Caco-2 (cell line): ENCODE measurements at regions not wholly inside any gene's neighbourhood (a gene's known extent, or its start where the extent isn't known, plus 50 kb on each side); places are given as distances from the start of the nearest gene placed in this dataset.

Experiments used
- BruUV-seq: library from RNA; stranded (reverse); fragments of 400-500 nt; replicated peaks from 2 replicates; lab custom pipeline; 2021; lab: Mats Ljungman, UMichigan
- CTCF ChIA-PET: fragments of 300-600 bp; sonication (Branson Sonifier 250); formaldehyde crosslinking; loops from one replicate; lab custom pipeline; 2022; ENCODE audit warnings: antibody characterized with exemption; lab: Charles Lee
- POLR2A ChIA-PET: fragments of 300-600 bp; sonication (Branson Sonifier 250); formaldehyde crosslinking; loops from one replicate; lab custom pipeline; 2022; ENCODE audit warnings: antibody characterized with exemption; lab: Charles Lee
- DNase-seq, 2 experiments: peaks; one replicate each; pipeline versions ENCODE4 v3.0.0 to v3.0.0-alpha.2; 2020 to 2022
- H3K27me3 ChIP-seq: replicated peaks from 2 replicates; pipeline ENCODE4 v1.6.0; 2011; ENCODE audit warnings: low read length; ENCODE audit not compliant: control insufficient read depth, insufficient read depth
- H3K36me3 ChIP-seq: 2 replicates; pipeline ENCODE4 v1.5.1; 2011; ENCODE audit warnings: low read length; ENCODE audit not compliant: control insufficient read depth, insufficient read depth
- H3K4me1 ChIP-seq: fragments of 250-450 bp; sonication (Bioruptor Pico); 2 replicates; pipeline ENCODE4 v1.5.1; 2020; ENCODE audit warnings: mild to moderate bottlenecking
- H3K4me3 ChIP-seq: 2 replicates; pipeline ENCODE4 v1.5.1; 2011; ENCODE audit warnings: low read depth, mild to moderate bottlenecking, control low read depth, low read length
- H3K9me3 ChIP-seq: fragments of 250-450 bp; sonication (Bioruptor Pico); 2 replicates; pipeline ENCODE4 v1.5.1; 2020; ENCODE audit warnings: mild to moderate bottlenecking, moderate library complexity
- H3K27ac Mint-ChIP-seq: one replicate; pipeline ENCODE4 v1.8.0; 2022; ENCODE audit warnings: mixed read lengths; ENCODE audit not compliant: unreplicated experiment
- H3K27me3 Mint-ChIP-seq: one replicate; pipeline ENCODE4 v1.8.0; 2022; ENCODE audit warnings: mixed read lengths; ENCODE audit not compliant: insufficient read depth, unreplicated experiment
- H3K36me3 Mint-ChIP-seq: one replicate; pipeline ENCODE4 v1.8.0; 2022; ENCODE audit warnings: mild to moderate bottlenecking, mixed read lengths; ENCODE audit not compliant: insufficient read depth, unreplicated experiment
- H3K4me1 Mint-ChIP-seq: one replicate; pipeline ENCODE4 v1.8.0; 2022; ENCODE audit warnings: low read depth, mixed read lengths; ENCODE audit not compliant: unreplicated experiment
- H3K4me3 Mint-ChIP-seq: one replicate; pipeline ENCODE4 v1.8.0; 2022; ENCODE audit warnings: mild to moderate bottlenecking, moderate library complexity, mixed read lengths; ENCODE audit not compliant: unreplicated experiment
- H3K9me3 Mint-ChIP-seq: one replicate; pipeline ENCODE4 v1.8.0; 2022; ENCODE audit warnings: mixed read lengths; ENCODE audit not compliant: unreplicated experiment
- intact Hi-C: fragments of 100-400 bp; cut with micrococcal nuclease; formaldehyde crosslinking; loops from one replicate; pipeline ENCODE4 v1.10.0; 2022; ENCODE audit not compliant: unreplicated experiment
- TF ChIP-seq, protein P1 (sequence below), 2 experiments: fragments of 200-600 bp in 1 of 2; IDR thresholded peaks; 1 replicate in 1 of 2; 2 replicates in 1 of 2; pipeline versions ENCODE4 v1.5.1 to v1.8.0; 2011 to 2022; ENCODE audit warnings: antibody characterized with exemption in 1 of 2, control low read depth in 1 of 2, inconsistent platforms in 1 of 2, low read depth in 1 of 2, low read length in 1 of 2, mild to moderate bottlenecking in 1 of 2, moderate library complexity in 1 of 2; ENCODE audit not compliant: insufficient read depth in 1 of 2, severe bottlenecking in 1 of 2, unreplicated experiment in 1 of 2

DNA sequence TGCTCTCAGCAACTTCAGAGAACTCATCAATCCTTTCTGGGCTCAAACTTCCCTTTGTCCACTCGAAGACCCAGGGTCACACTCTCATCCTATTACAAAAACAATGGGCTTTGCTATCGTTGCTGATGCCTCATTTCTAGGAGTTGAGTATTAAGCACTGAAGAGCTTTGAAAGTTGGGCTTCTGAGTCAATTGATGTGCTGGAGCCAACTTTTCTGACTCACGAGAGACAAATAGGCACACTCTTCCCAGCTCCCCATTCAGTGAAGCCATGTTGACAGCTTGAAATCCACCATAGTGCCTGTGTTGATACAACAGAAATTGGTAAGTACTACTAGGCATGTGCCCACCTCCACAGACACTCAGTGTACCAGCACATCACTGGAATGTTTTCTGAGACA, 97.5 kb upstream of the PRSS58 start:
- no peak for DNase-seq
- Mint-ChIP-seq H3K27ac (no peak overlapping the region), H3K9me3 (no peaks in the 10 kb centered on the region), H3K4me3 (no peak overlapping the region), H3K27me3 (peaks cover 20% of the 10 kb centered on the region), H3K36me3 (no peaks in the 10 kb centered on the region), H3K4me1 (peaks cover 5% of the 10 kb centered on the region)
- Histone ChIP-seq H3K27me3 (no peaks in the 10 kb centered on the region), H3K9me3 (no peaks in the 10 kb centered on the region; the same call in 1 of the 2 replicates), H3K4me3 (no peak overlapping the region), H3K36me3 (no peaks in the 10 kb centered on the region), H3K4me1 (0 out of 2 replicates have a peak, but pooled peaks cover 3% of the 10 kb centered on the region)
- BruUV-seq = no TSS peak
- CTCF ChIA-PET = interaction anchor here (1.1 kb wide), 1 partner anchor 52 kb away, joined by 3 read pairs; no protein-coding TSS in a partner anchor
- TF ChIP-seq, protein P1, sequence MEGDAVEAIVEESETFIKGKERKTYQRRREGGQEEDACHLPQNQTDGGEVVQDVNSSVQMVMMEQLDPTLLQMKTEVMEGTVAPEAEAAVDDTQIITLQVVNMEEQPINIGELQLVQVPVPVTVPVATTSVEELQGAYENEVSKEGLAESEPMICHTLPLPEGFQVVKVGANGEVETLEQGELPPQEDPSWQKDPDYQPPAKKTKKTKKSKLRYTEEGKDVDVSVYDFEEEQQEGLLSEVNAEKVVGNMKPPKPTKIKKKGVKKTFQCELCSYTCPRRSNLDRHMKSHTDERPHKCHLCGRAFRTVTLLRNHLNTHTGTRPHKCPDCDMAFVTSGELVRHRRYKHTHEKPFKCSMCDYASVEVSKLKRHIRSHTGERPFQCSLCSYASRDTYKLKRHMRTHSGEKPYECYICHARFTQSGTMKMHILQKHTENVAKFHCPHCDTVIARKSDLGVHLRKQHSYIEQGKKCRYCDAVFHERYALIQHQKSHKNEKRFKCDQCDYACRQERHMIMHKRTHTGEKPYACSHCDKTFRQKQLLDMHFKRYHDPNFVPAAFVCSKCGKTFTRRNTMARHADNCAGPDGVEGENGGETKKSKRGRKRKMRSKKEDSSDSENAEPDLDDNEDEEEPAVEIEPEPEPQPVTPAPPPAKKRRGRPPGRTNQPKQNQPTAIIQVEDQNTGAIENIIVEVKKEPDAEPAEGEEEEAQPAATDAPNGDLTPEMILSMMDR (IDR thresholded peaks at IDR 0.05; ENCODE audit: insufficient read depth in 1 of 2, low read depth in 1 of 2, low read length in 1 of 2, severe bottlenecking in 1 of 2, unreplicated experiment in 1 of 2) = no peak
- POLR2A ChIA-PET = no interaction called here
- intact Hi-C loops = loop anchor here (5.0 kb wide), 1 partner anchor 62 kb away; no protein-coding TSS in a partner anchor

DNA sequence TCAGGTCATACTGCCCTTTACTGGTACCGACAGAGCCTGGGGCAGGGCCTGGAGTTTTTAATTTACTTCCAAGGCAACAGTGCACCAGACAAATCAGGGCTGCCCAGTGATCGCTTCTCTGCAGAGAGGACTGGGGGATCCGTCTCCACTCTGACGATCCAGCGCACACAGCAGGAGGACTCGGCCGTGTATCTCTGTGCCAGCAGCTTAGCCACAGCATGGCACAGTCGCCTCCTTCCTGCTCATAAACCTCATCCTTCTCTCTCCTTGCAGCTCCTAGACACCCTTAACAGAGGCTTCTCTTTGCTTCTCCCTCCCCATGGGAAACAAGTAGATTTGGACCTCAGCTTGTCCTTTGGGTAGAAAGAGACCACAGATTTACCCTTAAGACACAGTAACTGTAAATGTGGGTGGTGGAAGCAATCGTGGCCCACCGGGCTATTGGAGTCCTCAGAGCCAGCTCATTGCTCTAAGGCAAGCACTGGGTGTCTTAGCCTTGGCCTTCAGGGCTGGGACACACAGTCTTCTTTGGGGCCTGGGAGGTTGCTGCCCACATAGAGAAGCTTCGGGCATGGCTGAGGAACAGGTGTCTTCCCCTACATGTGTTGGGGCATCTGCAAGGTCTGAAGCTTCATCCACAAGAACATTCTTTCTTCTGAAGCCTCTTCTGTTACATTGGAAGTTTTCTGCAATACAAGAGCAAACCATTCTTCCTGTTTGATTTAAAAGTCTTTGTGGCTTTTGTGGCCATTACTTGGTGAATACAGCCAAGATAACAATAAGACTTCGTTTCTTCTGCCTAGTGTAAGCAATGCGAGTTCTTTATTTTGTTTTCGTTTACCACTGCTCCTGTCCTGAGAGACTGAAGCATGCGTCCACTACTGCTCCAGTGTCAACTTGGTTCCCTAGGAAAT, 95.5 kb upstream of the PRSS58 start:
- no TSS peak for BruUV-seq
- intact Hi-C loops = no loop called here
- no peak overlapping the region for H3K4me3 ChIP-seq
- ChIA-PET CTCF (no interaction called here), POLR2A (no interaction called here)
- Mint-ChIP-seq H3K36me3 (no peaks in the 10 kb centered on the region), H3K4me1 (peaks cover 5% of the 10 kb centered on the region), H3K27ac (no peak overlapping the region), H3K27me3 (peaks cover 25% of the 10 kb centered on the region), H3K4me3 (no peak overlapping the region), H3K9me3 (no peaks in the 10 kb centered on the region)
- H3K4me1 ChIP-seq = 0 out of 2 replicates have a peak, but pooled peaks cover 3% of the 10 kb centered on the region
- no peaks in the 10 kb centered on the region for H3K27me3 ChIP-seq
- no peak for DNase-seq
- TF ChIP-seq, protein P1 (IDR thresholded peaks at IDR 0.05; ENCODE audit: insufficient read depth in 1 of 2, low read depth in 1 of 2, low read length in 1 of 2, severe bottlenecking in 1 of 2, unreplicated experiment in 1 of 2) = no peak
- no peaks in the 10 kb centered on the region for H3K36me3 ChIP-seq
- no peaks in the 10 kb centered on the region; the same call in 1 of the 2 replicates for H3K9me3 ChIP-seq

DNA sequence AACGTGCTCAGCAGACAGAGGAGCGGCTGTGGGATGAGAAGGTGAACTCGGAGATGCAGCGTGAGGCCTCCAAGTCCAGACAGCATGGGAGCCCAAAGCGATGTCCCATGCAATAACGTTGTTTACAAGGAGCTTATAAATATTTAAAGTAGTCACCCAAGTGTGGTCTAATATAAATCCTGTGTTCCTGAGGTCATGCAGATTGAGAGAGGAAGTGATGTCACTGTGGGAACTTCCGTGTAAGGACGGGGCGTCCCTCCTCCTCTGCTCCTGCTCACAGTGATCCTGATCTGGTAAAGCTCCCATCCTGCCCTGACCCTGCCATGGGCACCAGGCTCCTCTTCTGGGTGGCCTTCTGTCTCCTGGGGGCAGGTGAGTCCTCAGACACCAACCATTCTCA, 94.7 kb upstream of the PRSS58 start:
- no peak overlapping the region for H3K27ac Mint-ChIP-seq
- H3K27me3 Mint-ChIP-seq = peaks cover 27% of the 10 kb centered on the region
- no peaks in the 10 kb centered on the region for H3K9me3 Mint-ChIP-seq
- Histone ChIP-seq H3K9me3 (no peaks in the 10 kb centered on the region; the same call in 1 of the 2 replicates), H3K4me3 (no peak overlapping the region), H3K27me3 (no peaks in the 10 kb centered on the region), H3K36me3 (no peaks in the 10 kb centered on the region), H3K4me1 (0 out of 2 replicates have a peak, but pooled peaks cover under 1% of the 10 kb centered on the region)
- intact Hi-C loops = no loop called here
- DNase-seq = no peak
- TF ChIP-seq, protein P1 (IDR thresholded peaks at IDR 0.05; ENCODE audit: insufficient read depth in 1 of 2, low read depth in 1 of 2, low read length in 1 of 2, severe bottlenecking in 1 of 2, unreplicated experiment in 1 of 2) = no peak
- peaks cover under 1% of the 10 kb centered on the region for H3K4me1 Mint-ChIP-seq
- H3K36me3 Mint-ChIP-seq = no peaks in the 10 kb centered on the region
- ChIA-PET POLR2A (no interaction called here), CTCF (no interaction called here)
- no TSS peak for BruUV-seq
- no peak overlapping the region for H3K4me3 Mint-ChIP-seq
